Muscle layer of duodenum (tissue), 2 donors: ENCODE measurements at regions not wholly inside any gene's neighbourhood (a gene's known extent, or its start where the extent isn't known, plus 50 kb on each side); places are given as distances from the start of the nearest gene placed in this dataset.

Source experiments
- H3K27ac ChIP-seq: one replicate; pipeline ENCODE4 v1.7.0; 2013; ENCODE audit warnings: mild to moderate bottlenecking, low read length
- H3K27me3 ChIP-seq: one replicate; pipeline ENCODE4 v1.7.0; 2013; ENCODE audit warnings: low read depth, mild to moderate bottlenecking, control low read depth, low read length
- H3K36me3 ChIP-seq, 2 donors: one replicate each; pipeline ENCODE4 v1.7.0; 2013; ENCODE audit warnings: low read length in 2 of 2, control low read depth in 1 of 2, mild to moderate bottlenecking in 1 of 2; ENCODE audit not compliant: insufficient read depth in 2 of 2, control insufficient read depth in 1 of 2
- H3K4me1 ChIP-seq, 2 donors: one replicate each; pipeline ENCODE4 v1.7.0; 2013; ENCODE audit warnings: low read length in 2 of 2, mild to moderate bottlenecking in 2 of 2, control low read depth in 1 of 2, moderate library complexity in 1 of 2; ENCODE audit not compliant: insufficient read depth in 2 of 2, control insufficient read depth in 1 of 2
- H3K4me3 ChIP-seq, 2 donors: one replicate each; pipeline ENCODE4 v1.7.0; 2013; ENCODE audit warnings: low read length in 2 of 2, low read depth in 1 of 2, mild to moderate bottlenecking in 1 of 2
- H3K9me3 ChIP-seq, 2 donors: one replicate each; pipeline ENCODE4 v1.7.0; 2013; ENCODE audit warnings: low read length in 2 of 2, control low read depth in 1 of 2, mild to moderate bottlenecking in 1 of 2; ENCODE audit not compliant: control insufficient read depth in 1 of 2
- donor health status: healthy.

- H3K9me3 ChIP-seq, result no peaks in the 10 kb centered on the region
- H3K36me3 ChIP-seq, result no peaks in the 10 kb centered on the region
- no peak overlapping the region for H3K4me3 ChIP-seq
- no peaks in the 10 kb centered on the region for H3K4me1 ChIP-seq
- H3K27me3 ChIP-seq, result no peaks in the 10 kb centered on the region
- H3K27ac ChIP-seq, result no peak overlapping the region
Observed at GRCh38 chr2:224284134-224284946, 117.6 kb downstream of the FAM124B start.

GRCh38 chr2:224283466-224283965 is 118.4 kb downstream of the FAM124B start:
- Histone ChIP-seq H3K36me3 (no peaks in the 10 kb centered on the region), H3K4me1 (no peaks in the 10 kb centered on the region), H3K27me3 (no peaks in the 10 kb centered on the region), H3K4me3 (no peak overlapping the region), H3K27ac (no peak overlapping the region), H3K9me3 (no peaks in the 10 kb centered on the region)

GRCh38 chr2:224281374-224281773 is 120.5 kb downstream of the FAM124B start:
- Histone ChIP-seq H3K9me3 (no peaks in the 10 kb centered on the region), H3K4me3 (no peak overlapping the region), H3K4me1 (no peaks in the 10 kb centered on the region)

GRCh38 chr2:224278531-224278930 is 123.4 kb downstream of the FAM124B start:
- no peak overlapping the region for H3K4me3 ChIP-seq
- H3K36me3 ChIP-seq, result no peaks in the 10 kb centered on the region
- no peak overlapping the region for H3K27ac ChIP-seq
- H3K27me3 ChIP-seq, result no peaks in the 10 kb centered on the region
- H3K4me1 ChIP-seq, result no peaks in the 10 kb centered on the region
- no peaks in the 10 kb centered on the region for H3K9me3 ChIP-seq

More at GRCh38 chr2:224281374-224281773, 120.5 kb downstream of the FAM124B start:
- no peak overlapping the region for H3K27ac ChIP-seq
- H3K27me3 ChIP-seq, result no peaks in the 10 kb centered on the region
- H3K36me3 ChIP-seq, result no peaks in the 10 kb centered on the region

GRCh38 chr2:224276251-224276650 is 125.7 kb downstream of the FAM124B start:
- no peaks in the 10 kb centered on the region for H3K9me3 ChIP-seq
- H3K4me3 ChIP-seq, result no peak overlapping the region
- no peaks in the 10 kb centered on the region for H3K36me3 ChIP-seq
- no peaks in the 10 kb centered on the region for H3K27me3 ChIP-seq
- no peak overlapping the region for H3K27ac ChIP-seq
- H3K4me1 ChIP-seq, result no peaks in the 10 kb centered on the region

GRCh38 chr2:224272237-224272910 is 129.5 kb downstream of the FAM124B start:
- Histone ChIP-seq H3K36me3 (no peaks in the 10 kb centered on the region), H3K27me3 (no peaks in the 10 kb centered on the region), H3K9me3 (no peaks in the 10 kb centered on the region), H3K4me3 (no peak overlapping the region), H3K4me1 (no peaks in the 10 kb centered on the region), H3K27ac (no peak overlapping the region)

GRCh38 chr2:224271617-224272236 is 130.2 kb downstream of the FAM124B start:
- no peaks in the 10 kb centered on the region for H3K36me3 ChIP-seq
- no peaks in the 10 kb centered on the region for H3K4me1 ChIP-seq
- H3K27ac ChIP-seq, result no peak overlapping the region
- no peak overlapping the region for H3K4me3 ChIP-seq
- H3K27me3 ChIP-seq, result no peaks in the 10 kb centered on the region
- H3K9me3 ChIP-seq, result no peaks in the 10 kb centered on the region

GRCh38 chr2:224268441-224268840 is 133.5 kb downstream of the FAM124B start:
- H3K36me3 ChIP-seq, result no peaks in the 10 kb centered on the region
- H3K27ac ChIP-seq, result no peak overlapping the region
- no peak overlapping the region for H3K4me3 ChIP-seq
- H3K4me1 ChIP-seq, result no peaks in the 10 kb centered on the region
- no peaks in the 10 kb centered on the region for H3K9me3 ChIP-seq
- no peaks in the 10 kb centered on the region for H3K27me3 ChIP-seq

GRCh38 chr2:224264259-224264658 is 137.6 kb downstream of the FAM124B start:
- H3K9me3 ChIP-seq, result no peaks in the 10 kb centered on the region
- H3K27me3 ChIP-seq, result no peaks in the 10 kb centered on the region
- H3K4me1 ChIP-seq, result peaks cover 0 to 9% of the 10 kb centered on the region in 2 donors
- H3K27ac ChIP-seq, result no peak overlapping the region
- H3K36me3 ChIP-seq, result no peaks in the 10 kb centered on the region
- H3K4me3 ChIP-seq, result no peak overlapping the region

GRCh38 chr2:224263571-224264043 is 138.3 kb downstream of the FAM124B start:
- Histone ChIP-seq H3K36me3 (no peaks in the 10 kb centered on the region), H3K4me3 (no peak overlapping the region), H3K27me3 (no peaks in the 10 kb centered on the region), H3K9me3 (no peaks in the 10 kb centered on the region), H3K4me1 (peaks cover 0 to 9% of the 10 kb centered on the region in 2 donors), H3K27ac (no peak overlapping the region)

- Histone ChIP-seq H3K27ac (no peak overlapping the region), H3K4me1 (peaks cover 0 to 9% of the 10 kb centered on the region in 2 donors), H3K36me3 (no peaks in the 10 kb centered on the region), H3K4me3 (no peak overlapping the region), H3K9me3 (no peaks in the 10 kb centered on the region), H3K27me3 (no peaks in the 10 kb centered on the region)
Observed at GRCh38 chr2:224261326-224261725, 140.6 kb downstream of the FAM124B start.
